ENCODE measurements at regions not wholly inside any gene's neighbourhood (a gene's known extent, or its start where the extent isn't known, plus 50 kb on each side); places are given as distances from the start of the nearest gene placed in this dataset.

GRCh38 chr2:208657468-208657867, 250.9 kb downstream of the PTH2R start:
- no peak for TF ChIP-seq CTCF (IDR thresholded peaks at IDR 0.05)
- no peak overlapping the region for H2AFZ ChIP-seq
- no peaks in the 10 kb centered on the region for H3K4me1 ChIP-seq

DNA sequence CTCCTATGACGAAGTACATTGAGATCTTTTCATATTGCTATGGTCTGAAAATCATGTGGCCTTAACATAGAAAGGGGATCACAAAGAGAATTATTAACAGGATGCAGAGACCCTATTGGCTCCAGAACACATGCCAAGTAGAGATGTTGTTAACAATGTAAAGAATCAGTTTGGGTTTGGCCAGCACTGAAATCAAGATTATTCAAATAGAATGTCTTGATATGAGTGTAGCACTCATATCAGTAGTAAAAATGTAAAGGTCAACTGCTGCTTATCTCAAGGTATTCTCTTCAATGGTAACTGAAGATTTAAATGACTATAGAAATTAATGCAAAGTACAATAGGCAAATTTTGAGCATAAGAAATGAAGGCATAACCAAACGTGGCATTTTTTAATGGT, 262.8 kb downstream of the PTH2R start:
- Histone ChIP-seq H3K4me1 (no peaks in the 10 kb centered on the region), H3K27me3 (ENCODE audit: control insufficient read depth, insufficient read depth, low read length) (no peaks in the 10 kb centered on the region), H3K79me2 (no peaks in the 10 kb centered on the region), H3K4me3 (ENCODE audit: low read depth, low read length) (no peak overlapping the region), H3K4me2 (ENCODE audit: low read length) (no peak overlapping the region), H3K9ac (no peak overlapping the region), H2AFZ (no peak overlapping the region), H3K9me3 (ENCODE audit: control insufficient read depth, low read length) (no peaks in the 10 kb centered on the region), H3K27ac (no peak overlapping the region), H3K36me3 (ENCODE audit: control insufficient read depth, insufficient read depth, low read length) (no peaks in the 10 kb centered on the region)
- no peak for TF ChIP-seq CTCF (IDR thresholded peaks at IDR 0.05)

More at GRCh38 chr2:208657468-208657867, 250.9 kb downstream of the PTH2R start:
- Histone ChIP-seq H3K36me3 (ENCODE audit: control insufficient read depth, insufficient read depth, low read length) (no peaks in the 10 kb centered on the region), H3K27ac (no peak overlapping the region), H3K9me3 (ENCODE audit: control insufficient read depth, low read length) (no peaks in the 10 kb centered on the region), H3K27me3 (ENCODE audit: control insufficient read depth, insufficient read depth, low read length) (no peaks in the 10 kb centered on the region), H3K9ac (no peak overlapping the region), H3K79me2 (no peaks in the 10 kb centered on the region), H3K4me2 (ENCODE audit: low read length) (no peak overlapping the region), H3K4me3 (ENCODE audit: low read depth, low read length) (no peak overlapping the region)

DNA sequence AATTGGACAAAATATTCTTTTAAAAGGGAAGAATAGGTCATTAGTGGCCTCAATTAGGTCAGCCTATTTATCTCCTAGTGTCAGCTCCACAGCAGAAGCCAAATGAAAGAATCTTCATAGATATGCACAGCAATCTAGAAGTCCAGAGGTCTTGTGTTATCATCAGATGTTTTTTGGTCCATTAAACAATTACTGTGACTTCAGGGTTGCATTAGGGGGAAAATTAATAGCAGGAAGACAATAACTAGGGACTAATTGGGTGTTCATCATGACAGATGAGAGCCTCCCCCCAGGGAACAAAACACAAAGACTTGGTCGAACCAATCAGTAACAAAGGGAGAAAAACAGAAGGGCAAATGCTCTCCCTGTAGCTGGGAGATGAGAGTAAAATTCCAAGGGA, 264.7 kb downstream of the PTH2R start:
- Histone ChIP-seq H3K4me3 (ENCODE audit: low read depth, low read length) (no peak overlapping the region), H3K4me2 (ENCODE audit: low read length) (no peak overlapping the region), H3K9me3 (ENCODE audit: control insufficient read depth, low read length) (no peaks in the 10 kb centered on the region), H3K36me3 (ENCODE audit: control insufficient read depth, insufficient read depth, low read length) (no peaks in the 10 kb centered on the region), H3K9ac (no peak overlapping the region), H3K27me3 (ENCODE audit: control insufficient read depth, insufficient read depth, low read length) (no peaks in the 10 kb centered on the region), H2AFZ (no peak overlapping the region), H3K27ac (no peak overlapping the region), H3K79me2 (no peaks in the 10 kb centered on the region), H3K4me1 (no peaks in the 10 kb centered on the region)
- TF ChIP-seq CTCF (IDR thresholded peaks at IDR 0.05) = no peak

DNA sequence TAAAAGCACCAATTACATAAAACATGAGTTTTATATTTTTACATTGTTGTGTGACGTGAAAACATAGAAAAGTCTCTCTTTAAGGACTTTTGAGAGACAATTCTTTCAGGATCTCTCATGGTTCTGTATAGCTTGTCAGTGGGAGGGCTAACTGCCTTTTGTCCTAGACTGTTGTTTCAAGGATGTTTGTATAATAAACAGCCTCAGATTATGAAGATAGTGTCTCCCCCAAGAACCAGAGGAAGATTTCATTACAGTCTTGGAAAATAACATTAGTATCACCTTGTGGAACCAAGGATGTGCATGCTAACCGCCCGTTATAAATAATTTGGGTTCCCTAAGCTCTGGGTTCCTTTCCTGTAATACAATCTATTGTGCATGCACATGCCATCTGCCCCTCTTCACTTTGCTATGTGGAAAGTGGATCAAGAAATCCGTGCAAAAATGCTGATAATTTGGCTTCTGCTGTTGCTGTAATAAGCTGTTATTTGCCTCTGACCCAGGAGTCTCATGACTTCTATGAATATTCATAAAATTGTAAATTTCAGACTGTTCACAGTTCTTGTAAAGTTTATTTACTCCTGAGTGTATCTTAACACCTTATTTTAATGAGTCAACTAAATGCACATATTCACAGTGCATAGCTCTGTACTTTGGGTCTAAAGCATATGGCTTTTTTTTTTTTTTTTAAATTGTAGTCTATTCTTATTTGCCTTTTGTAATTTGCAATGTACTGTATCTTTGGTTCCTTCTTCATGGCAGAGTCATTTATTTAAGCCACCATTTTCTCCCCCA, 265.5 kb downstream of the PTH2R start:
- no peak overlapping the region for H3K9ac ChIP-seq
- no peak overlapping the region for H3K27ac ChIP-seq
- H3K4me2 ChIP-seq (ENCODE audit: low read length) = no peak overlapping the region
- H3K9me3 ChIP-seq (ENCODE audit: control insufficient read depth, low read length) = no peaks in the 10 kb centered on the region
- no peaks in the 10 kb centered on the region for H3K27me3 ChIP-seq (ENCODE audit: control insufficient read depth, insufficient read depth, low read length)
- no peaks in the 10 kb centered on the region for H3K36me3 ChIP-seq (ENCODE audit: control insufficient read depth, insufficient read depth, low read length)
- no peak overlapping the region for H2AFZ ChIP-seq
- no peak overlapping the region for H3K4me3 ChIP-seq (ENCODE audit: low read depth, low read length)
- H3K4me1 ChIP-seq = no peaks in the 10 kb centered on the region
- TF ChIP-seq CTCF (IDR thresholded peaks at IDR 0.05) = no peak
- no peaks in the 10 kb centered on the region for H3K79me2 ChIP-seq

- Histone ChIP-seq H3K79me2 (no peaks in the 10 kb centered on the region), H3K4me2 (ENCODE audit: low read length) (no peak overlapping the region), H3K9ac (no peak overlapping the region), H3K4me3 (ENCODE audit: low read depth, low read length) (no peak overlapping the region), H3K4me1 (no peaks in the 10 kb centered on the region), H3K27me3 (ENCODE audit: control insufficient read depth, insufficient read depth, low read length) (no peaks in the 10 kb centered on the region), H2AFZ (no peak overlapping the region), H3K36me3 (ENCODE audit: control insufficient read depth, insufficient read depth, low read length) (no peaks in the 10 kb centered on the region), H3K27ac (no peak overlapping the region), H3K9me3 (ENCODE audit: control insufficient read depth, low read length) (no peaks in the 10 kb centered on the region)
- TF ChIP-seq CTCF (IDR thresholded peaks at IDR 0.05) = no peak
Measured at GRCh38 chr2:208673631-208674030, 267.0 kb downstream of the PTH2R start.
